Kidney (tissue), 13 donors: ENCODE measurements at regions not wholly inside any gene's neighbourhood (a gene's known extent, or its start where the extent isn't known, plus 50 kb on each side); places are given as distances from the start of the nearest gene placed in this dataset.

ENCODE experiments used
- DNase-seq, 5 donors: peaks; one replicate each; pipeline ENCODE4 v3.0.0-alpha.2; 2013 to 2020
- FAIRE-seq: peaks from 2 replicates; lab custom pipeline; 2012; peaks lifted over from hg19 to GRCh38; lab: Jason Lieb, UNC
- H3K27ac ChIP-seq, 2 donors: one replicate each; pipeline ENCODE4 v1.7.0; 2013; ENCODE audit warnings: low read depth in 2 of 2, low read length in 2 of 2, inconsistent platforms in 1 of 2
- H3K27me3 ChIP-seq: one replicate; pipeline ENCODE4 v1.7.1; 2013; ENCODE audit warnings: low read length, inconsistent platforms; ENCODE audit not compliant: control insufficient read depth, insufficient read depth
- H3K36me3 ChIP-seq, 3 donors: one replicate each; pipeline versions ENCODE4 v1.7.0 to v1.7.1; 2013; ENCODE audit warnings: low read length in 3 of 3, control low read depth in 1 of 3, inconsistent platforms in 1 of 3; ENCODE audit not compliant: insufficient read depth in 3 of 3, control insufficient read depth in 2 of 3
- H3K4me1 ChIP-seq, 3 donors: one replicate each; pipeline versions ENCODE4 v1.7.0 to v1.7.1; 2013; ENCODE audit warnings: low read length in 3 of 3, inconsistent platforms in 1 of 3, low read depth in 1 of 3; ENCODE audit not compliant: control insufficient read depth in 2 of 3, insufficient read depth in 2 of 3
- H3K4me3 ChIP-seq, 3 donors: one replicate each; pipeline versions ENCODE4 v1.7.0 to v1.8.1; 2013; ENCODE audit warnings: low read length in 3 of 3, control low read depth in 1 of 3, inconsistent platforms in 1 of 3
- H3K9ac ChIP-seq, 3 donors: one replicate each; pipeline versions ENCODE4 v1.7.0 to v1.7.1; 2013; ENCODE audit warnings: low read length in 3 of 3, control low read depth in 1 of 3, inconsistent platforms in 1 of 3
- H3K9me3 ChIP-seq, 3 donors: one replicate each; pipeline versions ENCODE4 v1.7.0 to v1.7.1; 2013; ENCODE audit warnings: low read length in 3 of 3, control low read depth in 1 of 3, inconsistent platforms in 1 of 3; ENCODE audit not compliant: control insufficient read depth in 2 of 3, insufficient read depth in 1 of 3
- intact Hi-C: fragments of 100-400 bp; cut with DNase I; formaldehyde crosslinking; loops from one replicate; pipeline ENCODE4 v1.11.1; 2022
- TF ChIP-seq, protein P1 (sequence below): IDR thresholded peaks from 3 replicates; pipeline ENCODE4 v1.5.1; 2012; ENCODE audit warnings: mild to moderate bottlenecking, moderate library complexity, borderline replicate concordance; ENCODE audit not compliant: insufficient read depth; ENCODE audit errors: extremely low read depth
- donor health status: control.
- donor health status: control.
- donor health status: control.
- donor health status: control.
- donor health status: control.
- donor health status: DM: yes; HTN: yes; CAD: no.
- donor health status: Normal renal cell carcinoma (clear cell type).

DNA sequence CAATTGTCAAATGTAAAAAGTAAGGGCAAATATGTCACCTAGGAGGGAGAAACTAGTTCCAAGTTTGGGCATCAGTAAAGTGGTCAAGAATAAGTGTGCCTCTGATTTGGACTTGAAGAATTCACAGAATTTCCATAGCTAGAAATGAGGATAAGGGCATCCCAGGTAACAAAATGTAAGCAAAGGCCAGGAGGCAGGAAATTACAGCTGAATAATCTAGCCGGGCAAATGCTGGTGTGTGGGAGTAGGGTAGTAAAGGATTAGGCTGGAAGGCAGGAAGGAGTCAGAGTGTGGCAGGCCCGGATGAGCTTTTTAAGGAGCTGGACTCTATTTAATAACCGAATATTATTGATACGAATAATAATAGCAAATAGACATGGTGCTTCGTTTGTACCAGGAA, 144.9 kb upstream of the EGFLAM start:
- Histone ChIP-seq H3K9ac (no peak overlapping the region), H3K27me3 (no peaks in the 10 kb centered on the region), H3K36me3 (no peaks in the 10 kb centered on the region), H3K27ac (no peak overlapping the region), H3K4me3 (no peak overlapping the region), H3K9me3 (no peaks in the 10 kb centered on the region), H3K4me1 (no peaks in the 10 kb centered on the region)
- FAIRE-seq (no peak), DNase-seq (no peak)
- TF ChIP-seq, protein P1, sequence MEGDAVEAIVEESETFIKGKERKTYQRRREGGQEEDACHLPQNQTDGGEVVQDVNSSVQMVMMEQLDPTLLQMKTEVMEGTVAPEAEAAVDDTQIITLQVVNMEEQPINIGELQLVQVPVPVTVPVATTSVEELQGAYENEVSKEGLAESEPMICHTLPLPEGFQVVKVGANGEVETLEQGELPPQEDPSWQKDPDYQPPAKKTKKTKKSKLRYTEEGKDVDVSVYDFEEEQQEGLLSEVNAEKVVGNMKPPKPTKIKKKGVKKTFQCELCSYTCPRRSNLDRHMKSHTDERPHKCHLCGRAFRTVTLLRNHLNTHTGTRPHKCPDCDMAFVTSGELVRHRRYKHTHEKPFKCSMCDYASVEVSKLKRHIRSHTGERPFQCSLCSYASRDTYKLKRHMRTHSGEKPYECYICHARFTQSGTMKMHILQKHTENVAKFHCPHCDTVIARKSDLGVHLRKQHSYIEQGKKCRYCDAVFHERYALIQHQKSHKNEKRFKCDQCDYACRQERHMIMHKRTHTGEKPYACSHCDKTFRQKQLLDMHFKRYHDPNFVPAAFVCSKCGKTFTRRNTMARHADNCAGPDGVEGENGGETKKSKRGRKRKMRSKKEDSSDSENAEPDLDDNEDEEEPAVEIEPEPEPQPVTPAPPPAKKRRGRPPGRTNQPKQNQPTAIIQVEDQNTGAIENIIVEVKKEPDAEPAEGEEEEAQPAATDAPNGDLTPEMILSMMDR = no peak
- intact Hi-C loops = no loop called here

GRCh38 chr5:38112938-38113337, 145.4 kb upstream of the EGFLAM start:
- H3K4me1 ChIP-seq = no peaks in the 10 kb centered on the region
- DNase-seq (no peak), FAIRE-seq (no peak)
- H3K36me3 ChIP-seq = no peaks in the 10 kb centered on the region
- no peaks in the 10 kb centered on the region for H3K9me3 ChIP-seq
- H3K27ac ChIP-seq = no peak overlapping the region
- TF ChIP-seq, protein P1 = no peak
- H3K27me3 ChIP-seq = no peaks in the 10 kb centered on the region
- intact Hi-C loops = no loop called here
- H3K4me3 ChIP-seq = no peak overlapping the region
- no peak overlapping the region for H3K9ac ChIP-seq

DNA sequence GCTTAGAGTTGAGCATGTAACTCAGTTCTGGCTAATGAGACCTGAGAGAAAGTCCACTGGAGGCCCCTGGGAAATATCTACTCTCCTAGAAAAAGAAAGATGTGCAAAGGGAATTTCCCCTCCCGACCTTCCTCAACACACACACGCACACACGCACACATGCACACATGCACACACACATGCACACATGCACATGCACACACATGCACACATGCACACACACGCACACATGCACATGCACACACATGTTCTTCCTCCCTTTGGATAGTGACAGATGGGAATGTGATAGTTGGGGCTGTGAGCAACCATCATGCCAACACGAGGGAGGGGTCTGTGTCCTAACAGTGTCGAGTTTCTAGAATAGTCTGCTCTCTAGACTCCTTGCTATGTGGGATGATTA, 148.2 kb upstream of the EGFLAM start:
- Histone ChIP-seq H3K4me1 (no peaks in the 10 kb centered on the region), H3K27ac (no peak overlapping the region), H3K27me3 (no peaks in the 10 kb centered on the region), H3K9me3 (no peaks in the 10 kb centered on the region), H3K4me3 (no peak overlapping the region), H3K9ac (no peak overlapping the region), H3K36me3 (no peaks in the 10 kb centered on the region)
- intact Hi-C loops = no loop called here
- TF ChIP-seq, protein P1 = no peak
- FAIRE-seq (no peak), DNase-seq (no peak)

GRCh38 chr5:38107096-38107495, 151.3 kb upstream of the EGFLAM start:
- DNase-seq = no peak
- Histone ChIP-seq H3K9ac (no peak overlapping the region), H3K27ac (no peak overlapping the region), H3K36me3 (no peaks in the 10 kb centered on the region), H3K27me3 (no peaks in the 10 kb centered on the region), H3K4me3 (no peak overlapping the region), H3K9me3 (no peaks in the 10 kb centered on the region), H3K4me1 (peaks cover 0 to 3% (median 0%) of the 10 kb centered on the region in 3 donors)
- intact Hi-C loops = no loop called here
- FAIRE-seq = no peak
- TF ChIP-seq, protein P1 = no peak
